ENCODE measurements at regions not wholly inside any gene's neighbourhood (a gene's known extent, or its start where the extent isn't known, plus 50 kb on each side); places are given as distances from the start of the nearest gene placed in this dataset.
"Not testable (repeated sequence)": the region's sequence is repeated elsewhere in the genome, so short reads cannot be mapped to it uniquely, and the experiment has no call there.

- no peak for DNase-seq (ENCODE audit: low read depth, low spot score)
These were observed 270.3 kb upstream of the LINC00305 start for GRCh38 chr18:64419156-64419555.

- no peak for DNase-seq (ENCODE audit: low read depth, low spot score)
These were observed 268.1 kb upstream of the LINC00305 start for GRCh38 chr18:64416990-64417389.

- DNase-seq (ENCODE audit: low read depth, low spot score) = no peak
These were observed 266.3 kb upstream of the LINC00305 start for GRCh38 chr18:64415218-64415617.

- DNase-seq (ENCODE audit: low read depth, low spot score) = no peak
These were observed 261.8 kb upstream of the LINC00305 start for GRCh38 chr18:64410685-64411084.

GRCh38 chr18:64409511-64409910 lies 260.6 kb upstream of the LINC00305 start:
- peak; percentile 17 for DNase-seq (ENCODE audit: low read depth, low spot score)

- no peak for DNase-seq (ENCODE audit: low read depth, low spot score)
These were observed 258.7 kb upstream of the LINC00305 start for GRCh38 chr18:64407606-64408005.

GRCh38 chr18:64405161-64405560 lies 256.3 kb upstream of the LINC00305 start:
- DNase-seq (ENCODE audit: low read depth, low spot score) = peak; percentile 29

- no peak for DNase-seq (ENCODE audit: low read depth, low spot score)
These were observed 255.1 kb upstream of the LINC00305 start for GRCh38 chr18:64403784-64404503.

- DNase-seq (ENCODE audit: low read depth, low spot score) = no peak
These were observed 253.7 kb upstream of the LINC00305 start for GRCh38 chr18:64402636-64403035.

GRCh38 chr18:64401268-64402060 lies 252.6 kb upstream of the LINC00305 start:
- no peak for DNase-seq (ENCODE audit: low read depth, low spot score)

GRCh38 chr18:64399566-64399965 lies 250.7 kb upstream of the LINC00305 start:
- DNase-seq (ENCODE audit: low read depth, low spot score) = no peak

GRCh38 chr18:64398320-64398719 lies 249.4 kb upstream of the LINC00305 start:
- DNase-seq (ENCODE audit: low read depth, low spot score) = no peak

GRCh38 chr18:64392202-64392601 lies 243.3 kb upstream of the LINC00305 start:
- no peak for DNase-seq (ENCODE audit: low read depth, low spot score)

GRCh38 chr18:64384101-64384500 lies 235.2 kb upstream of the LINC00305 start:
- no peak for DNase-seq (ENCODE audit: low read depth, low spot score)

- no peak for DNase-seq (ENCODE audit: low read depth, low spot score)
These were observed 231.2 kb upstream of the LINC00305 start for GRCh38 chr18:64380117-64380516.

- DNase-seq (ENCODE audit: low read depth, low spot score) = no peak
These were observed 230.8 kb upstream of the LINC00305 start for GRCh38 chr18:64379662-64380061.

- DNase-seq (ENCODE audit: low read depth, low spot score) = no peak
These were observed 228.6 kb upstream of the LINC00305 start for GRCh38 chr18:64377446-64377845.

GRCh38 chr18:64372850-64373249 lies 224.0 kb upstream of the LINC00305 start:
- no peak for DNase-seq (ENCODE audit: low read depth, low spot score)

- DNase-seq (ENCODE audit: low read depth, low spot score) = not testable (repeated sequence)
These were observed 221.0 kb upstream of the LINC00305 start for GRCh38 chr18:64369830-64370440.

GRCh38 chr18:64365106-64365505 lies 216.2 kb upstream of the LINC00305 start:
- DNase-seq (ENCODE audit: low read depth, low spot score) = no peak

GRCh38 chr18:64337673-64338072 lies 188.8 kb upstream of the LINC00305 start:
- DNase-seq (ENCODE audit: low read depth, low spot score) = no peak

GRCh38 chr18:64337018-64337417 lies 188.1 kb upstream of the LINC00305 start:
- DNase-seq (ENCODE audit: low read depth, low spot score) = no peak

- DNase-seq (ENCODE audit: low read depth, low spot score) = no peak
These were observed 185.9 kb upstream of the LINC00305 start for GRCh38 chr18:64334748-64335147.
